A673 (cell line): ENCODE measurements at regions not wholly inside any gene's neighbourhood (a gene's known extent, or its start where the extent isn't known, plus 50 kb on each side); places are given as distances from the start of the nearest gene placed in this dataset.
A peak's percentile ranks its signal among the peaks of the same experiment; 100 is the strongest.

Experiments
- BruUV-seq: library from RNA; stranded (reverse); fragments of 400-500 nt; replicated peaks from 2 replicates; lab custom pipeline; 2021; lab: Mats Ljungman, UMichigan
- CTCF ChIA-PET: fragments of 300-600 bp; sonication (Branson Sonifier 250); formaldehyde crosslinking; loops from one replicate; lab custom pipeline; 2022; ENCODE audit warnings: antibody characterized with exemption; lab: Charles Lee
- POLR2A ChIA-PET: fragments of 300-600 bp; sonication (Branson Sonifier 250); formaldehyde crosslinking; loops from one replicate; lab custom pipeline; 2022; ENCODE audit warnings: antibody characterized with exemption; ENCODE audit not compliant: low non-redundant PET; lab: Charles Lee
- DNase-seq: peaks from one replicate; pipeline ENCODE4 v3.0.0-alpha.2; 2015; ENCODE audit warnings: low spot score
- H3K27ac ChIP-seq: fragments of 200-600 bp; sonication (generic); 2 replicates; pipeline ENCODE4 v1.5.1; 2016; ENCODE audit warnings: mixed run types, low read depth, mild to moderate bottlenecking, mixed read lengths, antibody characterized with exemption, low read length; ENCODE audit not compliant: poor library complexity, severe bottlenecking
- H3K27me3 ChIP-seq: fragments of 200-600 bp; sonication (generic); replicated peaks from 2 replicates; pipeline ENCODE4 v1.6.1; 2017; ENCODE audit warnings: mixed run types, low read depth, mild to moderate bottlenecking, mixed read lengths, antibody characterized with exemption, low read length; ENCODE audit not compliant: insufficient read depth, poor library complexity
- H3K36me3 ChIP-seq: fragments of 200-600 bp; sonication (generic); 2 replicates; pipeline ENCODE4 v1.6.1; 2016; ENCODE audit warnings: mixed run types, mild to moderate bottlenecking, mixed read lengths, antibody characterized with exemption, low read length; ENCODE audit not compliant: insufficient read depth, poor library complexity, severe bottlenecking
- H3K4me1 ChIP-seq: fragments of 200-600 bp; sonication (generic); 2 replicates; pipeline ENCODE4 v1.6.1; 2017; ENCODE audit warnings: mixed run types, mild to moderate bottlenecking, mixed read lengths, antibody characterized with exemption, low read length; ENCODE audit not compliant: insufficient read depth, poor library complexity, severe bottlenecking
- H3K4me3 ChIP-seq: fragments of 200-600 bp; sonication (generic); 2 replicates; pipeline ENCODE4 v1.5.1; 2016; ENCODE audit warnings: low read depth, mixed run types, mild to moderate bottlenecking, mixed read lengths, low read length; ENCODE audit not compliant: poor library complexity, severe bottlenecking
- H3K9me3 ChIP-seq: fragments of 200-600 bp; sonication (generic); 2 replicates; pipeline ENCODE4 v1.6.1; 2016; ENCODE audit warnings: mixed run types, low read depth, mild to moderate bottlenecking, mixed read lengths, antibody characterized with exemption, low read length; ENCODE audit not compliant: poor library complexity, severe bottlenecking
- EZH2 ChIP-seq: fragments of 200-600 bp; sonication (generic); IDR thresholded peaks from 2 replicates; pipeline ENCODE4 v1.6.1; 2017; ENCODE audit warnings: borderline replicate concordance, low read depth, mild to moderate bottlenecking, mixed read lengths, antibody characterized with exemption, low read length; ENCODE audit not compliant: poor library complexity, severe bottlenecking
- intact Hi-C: fragments of 100-400 bp; cut with micrococcal nuclease; formaldehyde crosslinking; loops from one replicate; pipeline ENCODE4 v1.10.0; 2022; ENCODE audit not compliant: unreplicated experiment
- TF ChIP-seq, protein P1 (sequence below): fragments of 300-800, 200-600 bp; sonication (generic); conservative IDR thresholded peaks from 2 replicates; pipeline ENCODE4 v1.5.1; 2017; ENCODE audit warnings: low read depth, mild to moderate bottlenecking, antibody characterized with exemption, low read length, moderate library complexity, mixed read lengths

DNA sequence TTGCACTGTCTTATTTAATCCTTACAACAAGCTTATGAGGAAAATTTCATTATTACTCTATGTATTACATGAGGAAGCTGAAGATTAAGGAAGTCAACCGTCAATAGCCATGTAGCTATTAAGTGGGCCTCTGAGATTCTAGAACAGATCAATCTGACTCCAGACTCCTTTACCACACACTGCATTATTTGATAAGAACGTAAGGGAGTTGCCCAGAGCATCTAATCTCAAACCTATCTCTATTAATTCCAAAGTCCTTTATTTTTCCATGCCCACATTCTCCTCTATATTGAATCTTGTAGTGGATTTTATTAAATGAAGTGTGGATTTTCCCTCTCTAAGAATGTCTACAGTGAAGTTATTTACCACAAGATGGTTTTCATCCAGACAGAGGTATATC, 118.2 kb upstream of the MTAP start:
- ChIA-PET CTCF (no interaction called here), POLR2A (no interaction called here)
- Histone ChIP-seq H3K27ac (no peak overlapping the region), H3K27me3 (no peaks in the 10 kb centered on the region), H3K4me3 (no peak overlapping the region), H3K4me1 (no peaks in the 10 kb centered on the region), H3K9me3 (no peaks in the 10 kb centered on the region), H3K36me3 (no peaks in the 10 kb centered on the region)
- DNase-seq = no peak
- no peak for TF ChIP-seq EZH2
- TF ChIP-seq, protein P1, sequence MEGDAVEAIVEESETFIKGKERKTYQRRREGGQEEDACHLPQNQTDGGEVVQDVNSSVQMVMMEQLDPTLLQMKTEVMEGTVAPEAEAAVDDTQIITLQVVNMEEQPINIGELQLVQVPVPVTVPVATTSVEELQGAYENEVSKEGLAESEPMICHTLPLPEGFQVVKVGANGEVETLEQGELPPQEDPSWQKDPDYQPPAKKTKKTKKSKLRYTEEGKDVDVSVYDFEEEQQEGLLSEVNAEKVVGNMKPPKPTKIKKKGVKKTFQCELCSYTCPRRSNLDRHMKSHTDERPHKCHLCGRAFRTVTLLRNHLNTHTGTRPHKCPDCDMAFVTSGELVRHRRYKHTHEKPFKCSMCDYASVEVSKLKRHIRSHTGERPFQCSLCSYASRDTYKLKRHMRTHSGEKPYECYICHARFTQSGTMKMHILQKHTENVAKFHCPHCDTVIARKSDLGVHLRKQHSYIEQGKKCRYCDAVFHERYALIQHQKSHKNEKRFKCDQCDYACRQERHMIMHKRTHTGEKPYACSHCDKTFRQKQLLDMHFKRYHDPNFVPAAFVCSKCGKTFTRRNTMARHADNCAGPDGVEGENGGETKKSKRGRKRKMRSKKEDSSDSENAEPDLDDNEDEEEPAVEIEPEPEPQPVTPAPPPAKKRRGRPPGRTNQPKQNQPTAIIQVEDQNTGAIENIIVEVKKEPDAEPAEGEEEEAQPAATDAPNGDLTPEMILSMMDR = no peak
- no TSS peak for BruUV-seq
- intact Hi-C loops = no loop called here

- no peaks in the 10 kb centered on the region for H3K4me1 ChIP-seq
- H3K27ac ChIP-seq = no peak overlapping the region
- BruUV-seq = no TSS peak
- H3K27me3 ChIP-seq = no peaks in the 10 kb centered on the region
- TF ChIP-seq EZH2 = no peak
- TF ChIP-seq, protein P1 = no peak
- H3K9me3 ChIP-seq = no peaks in the 10 kb centered on the region
- CTCF ChIA-PET = no interaction called here
- no peaks in the 10 kb centered on the region for H3K36me3 ChIP-seq
- DNase-seq = peak; percentile 0
- POLR2A ChIA-PET = no interaction called here
- H3K4me3 ChIP-seq = no peak overlapping the region
- intact Hi-C loops = no loop called here
Observed at GRCh38 chr9:21684831-21685362, 117.5 kb upstream of the MTAP start.

DNA sequence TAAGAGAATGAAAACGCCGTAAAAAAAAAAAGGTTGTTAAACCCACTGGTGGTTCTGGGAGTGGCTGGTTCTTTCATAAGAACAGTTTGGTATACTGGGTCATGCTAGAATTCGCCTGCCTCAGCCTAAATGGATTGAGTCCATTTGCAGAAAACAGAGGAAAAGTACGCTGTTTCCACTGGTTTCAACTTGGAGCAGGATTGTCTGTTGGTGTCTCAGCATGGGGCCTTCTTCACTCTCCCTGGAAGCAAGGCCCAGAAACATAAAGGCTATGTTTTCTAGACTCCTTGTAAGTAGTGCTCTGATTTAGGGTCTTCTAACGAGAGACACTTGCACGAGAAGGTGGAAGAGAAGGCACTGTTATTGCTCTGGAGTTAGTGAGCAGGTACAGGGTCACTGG, 116.9 kb upstream of the MTAP start:
- no peaks in the 10 kb centered on the region for H3K27me3 ChIP-seq
- no peak for TF ChIP-seq EZH2
- TF ChIP-seq, protein P1 = no peak
- no peak overlapping the region for H3K4me3 ChIP-seq
- intact Hi-C loops = no loop called here
- H3K36me3 ChIP-seq = no peaks in the 10 kb centered on the region
- CTCF ChIA-PET = no interaction called here
- no TSS peak for BruUV-seq
- no peak overlapping the region for H3K27ac ChIP-seq
- POLR2A ChIA-PET = no interaction called here
- DNase-seq = no peak
- no peaks in the 10 kb centered on the region for H3K9me3 ChIP-seq
- H3K4me1 ChIP-seq = no peaks in the 10 kb centered on the region
